Hematopoietic multipotent progenitor cell treated with erythropoietin and hydrocortisone succinate and interleukin-3 and kit ligand, for 6 days (in vitro differentiated cells): ENCODE measurements at regions not wholly inside any gene's neighbourhood (a gene's known extent, or its start where the extent isn't known, plus 50 kb on each side); places are given as distances from the start of the nearest gene placed in this dataset.

ENCODE experiments used
- DNase-seq: peaks from one replicate; pipeline ENCODE4 v3.0.0-alpha.2; 2015

DNA sequence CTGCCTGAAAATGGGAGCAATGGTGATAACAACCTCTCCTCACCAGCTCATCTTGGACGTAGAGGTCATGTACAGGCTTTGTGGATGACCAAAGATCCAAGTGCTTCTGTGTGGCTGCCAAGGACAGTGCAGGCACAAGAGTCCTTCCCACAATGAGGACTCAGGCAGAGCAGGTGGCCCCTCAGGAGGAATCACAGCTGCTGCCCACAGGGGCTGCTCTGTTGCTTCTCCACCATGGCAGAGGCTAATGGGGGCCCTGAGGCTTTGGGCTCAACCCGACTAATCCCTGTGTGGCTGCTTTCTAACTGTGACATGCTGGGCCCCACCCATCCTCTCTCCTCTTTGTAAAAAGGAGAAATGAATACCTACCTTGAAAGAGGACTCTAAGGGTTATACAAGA is 58.1 kb upstream of the MRPS22 start:
- no peak for DNase-seq

- DNase-seq, result no peak
Measured at GRCh38 chr3:139286241-139286640, 57.6 kb upstream of the MRPS22 start.

GRCh38 chr3:139286825-139287224 is 57.0 kb upstream of the MRPS22 start:
- DNase-seq, result no peak

GRCh38 chr3:139287557-139287956 is 56.3 kb upstream of the MRPS22 start:
- DNase-seq, result no peak

GRCh38 chr3:139288266-139288821 is 55.5 kb upstream of the MRPS22 start:
- DNase-seq, result peak; percentile 9

GRCh38 chr3:139289860-139290524 is 53.8 kb upstream of the MRPS22 start:
- DNase-seq, result no peak

- no peak for DNase-seq
Measured at GRCh38 chr3:139291276-139292051, 52.4 kb upstream of the MRPS22 start.

DNA sequence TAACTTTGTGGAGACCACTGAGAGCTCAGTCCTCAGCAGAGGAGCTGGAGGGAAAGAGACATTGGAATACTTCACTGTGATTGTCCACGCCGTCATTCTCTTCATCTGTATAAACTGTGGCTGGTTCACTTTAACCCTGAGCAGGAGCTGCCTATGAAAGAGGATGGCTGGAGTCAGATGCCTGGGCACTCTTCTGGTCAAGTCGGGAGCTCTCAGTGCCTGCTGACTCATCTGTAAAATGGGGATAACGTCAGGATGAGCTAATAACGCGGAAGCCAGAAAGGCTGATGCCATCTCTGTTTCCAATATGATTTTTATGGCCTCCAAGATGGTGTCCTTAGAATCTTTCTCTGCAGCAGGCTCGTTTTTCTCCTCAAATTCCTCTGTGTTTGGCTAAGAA is 51.6 kb upstream of the MRPS22 start:
- DNase-seq, result no peak

GRCh38 chr3:139292711-139293664 is 50.8 kb upstream of the MRPS22 start:
- no peak for DNase-seq

- DNase-seq, result no peak
Measured at GRCh38 chr3:139293665-139294023, 50.2 kb upstream of the MRPS22 start.
